ENCODE measurements at regions not wholly inside any gene's neighbourhood (a gene's known extent, or its start where the extent isn't known, plus 50 kb on each side); places are given as distances from the start of the nearest gene placed in this dataset.

- Histone ChIP-seq H3K4me3 (ENCODE audit: insufficient read depth in 1 of 2, low read depth in 1 of 2, low read length in 2 of 2) (no peak overlapping the region), H2BK5ac (ENCODE audit: low read depth, low read length, poor library complexity, severe bottlenecking) (no peak overlapping the region), H3K9ac (ENCODE audit: low read length) (no peak overlapping the region), H3K27me3 (ENCODE audit: control insufficient read depth in 1 of 2, insufficient read depth in 1 of 2, low read length in 2 of 2) (no peaks in the 10 kb centered on the region), H3K4me1 (ENCODE audit: control insufficient read depth, insufficient read depth, low read depth, low read length) (no peaks in the 10 kb centered on the region), H2BK120ac (ENCODE audit: low read depth, low read length) (no peak overlapping the region), H2AFZ (ENCODE audit: low read depth, low read length) (no peak overlapping the region), H3K79me1 (replicated peaks; ENCODE audit: low read length, poor library complexity, severe bottlenecking) (peaks cover 12% of the 10 kb centered on the region), H2BK15ac (ENCODE audit: low read depth, poor library complexity, severe bottlenecking) (no peak overlapping the region), H4K8ac (ENCODE audit: low read length) (no peak overlapping the region), H3K27ac (ENCODE audit: low read length, poor library complexity, severe bottlenecking) (no peak overlapping the region), H3K18ac (ENCODE audit: low read depth in 1 of 2, low read length in 2 of 2) (no peak overlapping the region), H2AK5ac (ENCODE audit: low read length, severe bottlenecking) (no peak overlapping the region), H3K23ac (ENCODE audit: low read length in 2 of 2) (no peak overlapping the region), H3K36me3 (ENCODE audit: control insufficient read depth in 1 of 2, insufficient read depth in 2 of 2, low read depth in 1 of 2, low read length in 2 of 2) (no peaks in the 10 kb centered on the region), H3K4me2 (ENCODE audit: low read length, poor library complexity, severe bottlenecking) (no peak overlapping the region), H2BK12ac (ENCODE audit: low read length in 2 of 2) (no peak overlapping the region), H3K9me3 (ENCODE audit: control insufficient read depth, low read length) (no peaks in the 10 kb centered on the region), H3K14ac (ENCODE audit: low read length in 2 of 2) (no peak overlapping the region), H3K4ac (ENCODE audit: low read depth in 1 of 2, low read length in 2 of 2) (no peak overlapping the region), H4K91ac (ENCODE audit: low read length) (no peak overlapping the region)
- 96% methylated on average over 2 of the region's 5 CpGs for WGBS
- DNase-seq = no peak
Observed at GRCh38 chr13:107299717-107300116, 731.8 kb upstream of the ARGLU1 start.

GRCh38 chr13:107296804-107297203 is 728.9 kb upstream of the ARGLU1 start:
- Histone ChIP-seq H3K14ac (ENCODE audit: low read length in 2 of 2) (no peak overlapping the region), H4K91ac (ENCODE audit: low read length) (no peak overlapping the region), H3K4ac (ENCODE audit: low read depth in 1 of 2, low read length in 2 of 2) (no peak overlapping the region), H2BK120ac (ENCODE audit: low read depth, low read length) (no peak overlapping the region), H4K8ac (ENCODE audit: low read length) (no peak overlapping the region), H2BK5ac (ENCODE audit: low read depth, low read length, poor library complexity, severe bottlenecking) (no peak overlapping the region), H2AK5ac (ENCODE audit: low read length, severe bottlenecking) (no peak overlapping the region), H3K9me3 (ENCODE audit: control insufficient read depth, low read length) (no peaks in the 10 kb centered on the region), H3K18ac (ENCODE audit: low read depth in 1 of 2, low read length in 2 of 2) (no peak overlapping the region), H3K79me1 (replicated peaks; ENCODE audit: low read length, poor library complexity, severe bottlenecking) (peaks cover 17% of the 10 kb centered on the region), H3K4me1 (ENCODE audit: control insufficient read depth, insufficient read depth, low read depth, low read length) (no peaks in the 10 kb centered on the region), H2AFZ (ENCODE audit: low read depth, low read length) (no peak overlapping the region), H2BK15ac (ENCODE audit: low read depth, poor library complexity, severe bottlenecking) (no peak overlapping the region), H3K23ac (ENCODE audit: low read length in 2 of 2) (no peak overlapping the region), H3K4me2 (ENCODE audit: low read length, poor library complexity, severe bottlenecking) (no peak overlapping the region), H3K27me3 (ENCODE audit: control insufficient read depth in 1 of 2, insufficient read depth in 1 of 2, low read length in 2 of 2) (no peaks in the 10 kb centered on the region), H2BK12ac (ENCODE audit: low read length in 2 of 2) (no peak overlapping the region), H3K36me3 (ENCODE audit: control insufficient read depth in 1 of 2, insufficient read depth in 2 of 2, low read depth in 1 of 2, low read length in 2 of 2) (no peaks in the 10 kb centered on the region), H3K27ac (ENCODE audit: low read length, poor library complexity, severe bottlenecking) (no peak overlapping the region), H3K4me3 (ENCODE audit: insufficient read depth in 1 of 2, low read depth in 1 of 2, low read length in 2 of 2) (no peak overlapping the region), H3K9ac (ENCODE audit: low read length) (no peak overlapping the region)
- 80% methylated on average over 3 of the region's 4 CpGs for WGBS
- DNase-seq = no peak

- WGBS = 100% methylated on average over 1 of the region's 2 CpGs
Observed at GRCh38 chr13:107295416-107296140, 727.6 kb upstream of the ARGLU1 start.

GRCh38 chr13:107293924-107294323 is 726.0 kb upstream of the ARGLU1 start:
- Histone ChIP-seq H3K4me3 (ENCODE audit: insufficient read depth in 1 of 2, low read depth in 1 of 2, low read length in 2 of 2) (no peak overlapping the region), H2BK5ac (ENCODE audit: low read depth, low read length, poor library complexity, severe bottlenecking) (no peak overlapping the region), H3K27me3 (ENCODE audit: control insufficient read depth in 1 of 2, insufficient read depth in 1 of 2, low read length in 2 of 2) (no peaks in the 10 kb centered on the region), H3K36me3 (ENCODE audit: control insufficient read depth in 1 of 2, insufficient read depth in 2 of 2, low read depth in 1 of 2, low read length in 2 of 2) (no peaks in the 10 kb centered on the region), H3K18ac (ENCODE audit: low read depth in 1 of 2, low read length in 2 of 2) (no peak overlapping the region), H3K27ac (ENCODE audit: low read length, poor library complexity, severe bottlenecking) (no peak overlapping the region), H2AFZ (ENCODE audit: low read depth, low read length) (no peak overlapping the region), H3K4me1 (ENCODE audit: control insufficient read depth, insufficient read depth, low read depth, low read length) (no peaks in the 10 kb centered on the region), H3K9me3 (ENCODE audit: control insufficient read depth, low read length) (no peaks in the 10 kb centered on the region), H4K8ac (ENCODE audit: low read length) (no peak overlapping the region), H2BK12ac (ENCODE audit: low read length in 2 of 2) (no peak overlapping the region), H2BK120ac (ENCODE audit: low read depth, low read length) (no peak overlapping the region), H2AK5ac (ENCODE audit: low read length, severe bottlenecking) (no peak overlapping the region), H3K23ac (ENCODE audit: low read length in 2 of 2) (no peak overlapping the region), H3K14ac (ENCODE audit: low read length in 2 of 2) (no peak overlapping the region), H3K4ac (ENCODE audit: low read depth in 1 of 2, low read length in 2 of 2) (no peak overlapping the region), H4K91ac (ENCODE audit: low read length) (no peak overlapping the region), H3K4me2 (ENCODE audit: low read length, poor library complexity, severe bottlenecking) (no peak overlapping the region), H2BK15ac (ENCODE audit: low read depth, poor library complexity, severe bottlenecking) (no peak overlapping the region), H3K79me1 (replicated peaks; ENCODE audit: low read length, poor library complexity, severe bottlenecking) (peaks cover 18% of the 10 kb centered on the region), H3K9ac (ENCODE audit: low read length) (no peak overlapping the region)
- 100% methylated on average over 3 of the region's 3 CpGs for WGBS
- no peak for DNase-seq

More at GRCh38 chr13:107295416-107296140, 727.6 kb upstream of the ARGLU1 start:
- H2AK5ac ChIP-seq (ENCODE audit: low read length, severe bottlenecking) = no peak overlapping the region
- no peak overlapping the region for H3K14ac ChIP-seq (ENCODE audit: low read length in 2 of 2)
- H2BK12ac ChIP-seq (ENCODE audit: low read length in 2 of 2) = no peak overlapping the region
- no peak overlapping the region for H3K23ac ChIP-seq (ENCODE audit: low read length in 2 of 2)
- no peaks in the 10 kb centered on the region for H3K4me1 ChIP-seq (ENCODE audit: control insufficient read depth, insufficient read depth, low read depth, low read length)
- H3K9ac ChIP-seq (ENCODE audit: low read length) = no peak overlapping the region
- no peak overlapping the region for H3K4me2 ChIP-seq (ENCODE audit: low read length, poor library complexity, severe bottlenecking)
- peak overlapping the region in 1 of 2 experiments; percentile 3 for H3K18ac ChIP-seq (ENCODE audit: low read depth in 1 of 2, low read length in 2 of 2)
- no peak overlapping the region for H2BK120ac ChIP-seq (ENCODE audit: low read depth, low read length)
- no peak overlapping the region for H2BK5ac ChIP-seq (ENCODE audit: low read depth, low read length, poor library complexity, severe bottlenecking)
- H2AFZ ChIP-seq (ENCODE audit: low read depth, low read length) = no peak overlapping the region
- H3K27ac ChIP-seq (ENCODE audit: low read length, poor library complexity, severe bottlenecking) = no peak overlapping the region
- no peak overlapping the region for H2BK15ac ChIP-seq (ENCODE audit: low read depth, poor library complexity, severe bottlenecking)
- no peak overlapping the region for H3K4me3 ChIP-seq (ENCODE audit: insufficient read depth in 1 of 2, low read depth in 1 of 2, low read length in 2 of 2)
- no peaks in the 10 kb centered on the region for H3K36me3 ChIP-seq (ENCODE audit: control insufficient read depth in 1 of 2, insufficient read depth in 2 of 2, low read depth in 1 of 2, low read length in 2 of 2)
- H4K91ac ChIP-seq (ENCODE audit: low read length) = no peak overlapping the region
- no peak overlapping the region for H4K8ac ChIP-seq (ENCODE audit: low read length)
- no peak overlapping the region for H3K4ac ChIP-seq (ENCODE audit: low read depth in 1 of 2, low read length in 2 of 2)
- H3K27me3 ChIP-seq (ENCODE audit: control insufficient read depth in 1 of 2, insufficient read depth in 1 of 2, low read length in 2 of 2) = no peaks in the 10 kb centered on the region
- H3K79me1 ChIP-seq (replicated peaks; ENCODE audit: low read length, poor library complexity, severe bottlenecking) = peaks cover 15% of the 10 kb centered on the region
- H3K9me3 ChIP-seq (ENCODE audit: control insufficient read depth, low read length) = no peaks in the 10 kb centered on the region
- no peak for DNase-seq

Data from mesenchymal stem cell (in vitro differentiated cells and primary cell).